ENCODE measurements at regions not wholly inside any gene's neighbourhood (a gene's known extent, or its start where the extent isn't known, plus 50 kb on each side); places are given as distances from the start of the nearest gene placed in this dataset.
A peak's percentile ranks its signal among the peaks of the same experiment; 100 is the strongest.

DNA sequence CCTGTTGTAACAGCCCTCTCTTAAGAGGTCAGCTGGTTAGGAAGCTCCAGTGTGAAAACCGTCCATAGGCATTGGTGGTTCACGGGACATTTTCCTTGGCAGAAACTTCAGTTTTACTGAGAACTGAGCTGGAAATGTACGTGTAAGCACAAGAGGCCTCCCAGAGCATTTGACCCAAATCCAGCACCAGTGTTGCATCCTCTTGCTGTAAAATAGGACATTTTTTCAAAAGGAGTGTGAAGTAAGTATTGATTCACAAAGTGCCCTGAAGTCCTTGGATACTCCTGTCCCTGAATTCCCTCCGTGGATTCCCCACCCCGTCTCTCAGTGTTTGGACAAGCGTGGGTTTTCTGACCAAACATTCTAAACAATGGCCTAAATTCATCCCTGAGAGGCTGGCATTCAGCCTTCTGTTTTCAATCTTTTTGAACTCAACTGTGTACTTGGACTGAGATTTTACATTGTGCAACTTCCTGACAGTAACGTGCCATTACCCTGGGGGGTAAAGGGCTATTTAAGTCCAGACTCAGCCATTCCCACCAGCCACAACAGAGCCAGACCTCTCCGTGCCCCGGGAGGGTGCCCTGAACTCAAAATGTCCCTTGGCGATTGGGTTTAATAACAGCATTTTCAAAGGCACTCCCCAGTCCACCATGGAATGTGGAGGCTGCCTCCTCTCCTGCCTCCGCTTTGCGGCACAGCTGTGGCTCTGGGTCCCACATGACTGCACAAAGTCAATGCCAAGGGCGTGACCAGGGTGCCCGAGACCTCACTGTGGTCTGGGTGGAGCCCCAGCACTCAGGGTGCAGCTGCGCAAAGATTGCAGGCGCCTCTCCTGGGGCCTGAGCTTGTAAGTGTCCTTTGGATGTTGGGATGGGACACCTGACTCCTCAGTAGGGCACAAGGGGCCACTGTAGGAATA, 92.7 kb upstream of the AFDN start:
- no peak for TF ChIP-seq POLR2A (IDR thresholded peaks at IDR 0.05)
- TF ChIP-seq, protein P1, sequence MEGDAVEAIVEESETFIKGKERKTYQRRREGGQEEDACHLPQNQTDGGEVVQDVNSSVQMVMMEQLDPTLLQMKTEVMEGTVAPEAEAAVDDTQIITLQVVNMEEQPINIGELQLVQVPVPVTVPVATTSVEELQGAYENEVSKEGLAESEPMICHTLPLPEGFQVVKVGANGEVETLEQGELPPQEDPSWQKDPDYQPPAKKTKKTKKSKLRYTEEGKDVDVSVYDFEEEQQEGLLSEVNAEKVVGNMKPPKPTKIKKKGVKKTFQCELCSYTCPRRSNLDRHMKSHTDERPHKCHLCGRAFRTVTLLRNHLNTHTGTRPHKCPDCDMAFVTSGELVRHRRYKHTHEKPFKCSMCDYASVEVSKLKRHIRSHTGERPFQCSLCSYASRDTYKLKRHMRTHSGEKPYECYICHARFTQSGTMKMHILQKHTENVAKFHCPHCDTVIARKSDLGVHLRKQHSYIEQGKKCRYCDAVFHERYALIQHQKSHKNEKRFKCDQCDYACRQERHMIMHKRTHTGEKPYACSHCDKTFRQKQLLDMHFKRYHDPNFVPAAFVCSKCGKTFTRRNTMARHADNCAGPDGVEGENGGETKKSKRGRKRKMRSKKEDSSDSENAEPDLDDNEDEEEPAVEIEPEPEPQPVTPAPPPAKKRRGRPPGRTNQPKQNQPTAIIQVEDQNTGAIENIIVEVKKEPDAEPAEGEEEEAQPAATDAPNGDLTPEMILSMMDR (IDR thresholded peaks at IDR 0.05) = peak in 1 of 3 donors; percentile 77

Data from lower leg skin (tissue), 3 donors.